OCI-LY7 (cell line): ENCODE measurements at regions not wholly inside any gene's neighbourhood (a gene's known extent, or its start where the extent isn't known, plus 50 kb on each side); places are given as distances from the start of the nearest gene placed in this dataset.

Source experiments
- BruUV-seq: library from RNA; stranded (reverse); fragments of 400-500 nt; replicated peaks from 2 replicates; lab custom pipeline; 2021; lab: Mats Ljungman, UMichigan
- CTCF ChIA-PET: fragments of 300-600 bp; sonication (Branson Sonifier 250); formaldehyde crosslinking; loops from one replicate; lab custom pipeline; 2022; ENCODE audit warnings: antibody characterized with exemption; ENCODE audit not compliant: unreplicated experiment; lab: Charles Lee
- POLR2A ChIA-PET: fragments of 300-600 bp; sonication (Branson Sonifier 250); formaldehyde crosslinking; loops from one replicate; lab custom pipeline; 2022; ENCODE audit warnings: antibody characterized with exemption; lab: Charles Lee
- DNase-seq: peaks from one replicate; pipeline ENCODE4 v3.0.0-alpha.2; 2015; ENCODE audit warnings: low spot score
- H2AFZ ChIP-seq: fragments of 200-600 bp; sonication (generic), shearing (Covaris generic); 2 replicates; pipeline ENCODE4 v1.6.1; 2014; ENCODE audit warnings: mild to moderate bottlenecking, antibody characterized with exemption, low read length, moderate library complexity
- H3K27ac ChIP-seq: fragments of 200-600 bp; sonication (generic); 2 replicates; pipeline ENCODE4 v1.5.1; 2014; ENCODE audit warnings: mixed run types, low read depth, mild to moderate bottlenecking, moderate library complexity, low read length, inconsistent platforms; ENCODE audit not compliant: poor library complexity, severe bottlenecking
- H3K36me3 ChIP-seq: fragments of 200-600 bp; sonication (generic); 2 replicates; pipeline ENCODE4 v1.6.1; 2014; ENCODE audit warnings: mild to moderate bottlenecking, antibody characterized with exemption, low read length, moderate library complexity, mixed read lengths; ENCODE audit not compliant: insufficient read depth
- H3K4me1 ChIP-seq: fragments of 200-600 bp; sonication (generic); 2 replicates; pipeline ENCODE4 v1.5.1; 2014; ENCODE audit warnings: mild to moderate bottlenecking, low read length; ENCODE audit not compliant: insufficient read depth, poor library complexity, severe bottlenecking
- H3K4me2 ChIP-seq: fragments of 200-600 bp; sonication (generic); 2 replicates; pipeline ENCODE4 v1.6.1; 2014; ENCODE audit warnings: mild to moderate bottlenecking, low read length
- H3K4me3 ChIP-seq: fragments of 200-600 bp; sonication (generic); 2 replicates; pipeline ENCODE4 v1.5.1; 2014; ENCODE audit warnings: mild to moderate bottlenecking, low read depth, low read length; ENCODE audit not compliant: poor library complexity, severe bottlenecking
- H3K79me2 ChIP-seq: fragments of 200-600 bp; sonication (generic); 2 replicates; pipeline ENCODE4 v1.6.1; 2016; ENCODE audit warnings: low read depth, mild to moderate bottlenecking, low read length, moderate library complexity, mixed read lengths; ENCODE audit not compliant: insufficient read depth
- H3K9me2 ChIP-seq: fragments of 200-600 bp; sonication (generic); 2 replicates; pipeline ENCODE4 v1.6.1; 2016; ENCODE audit warnings: mild to moderate bottlenecking, low read length, mixed read lengths; ENCODE audit not compliant: insufficient read depth
- H3K9me3 ChIP-seq: fragments of 200-600 bp; sonication (generic); 2 replicates; pipeline ENCODE4 v1.6.1; 2014; ENCODE audit warnings: mild to moderate bottlenecking, mixed run types, low read length, mixed read lengths
- H4K20me1 ChIP-seq: fragments of 200-600 bp; sonication (generic); 2 replicates; pipeline ENCODE4 v1.6.1; 2014; ENCODE audit warnings: mild to moderate bottlenecking, antibody characterized with exemption, low read length, moderate library complexity, mixed read lengths; ENCODE audit not compliant: insufficient read depth
- EZH2phosphoT487 ChIP-seq: fragments of 200-600 bp; sonication (generic); IDR thresholded peaks from 2 replicates; pipeline ENCODE4 v1.6.1; 2018; ENCODE audit warnings: low read depth, borderline replicate concordance, mild to moderate bottlenecking, mixed run types, antibody characterized with exemption, low read length, moderate library complexity, mixed read lengths
- intact Hi-C: fragments of 100-400 bp; cut with micrococcal nuclease; formaldehyde crosslinking; loops from one replicate; pipeline ENCODE4 v1.10.0; 2022; ENCODE audit not compliant: unreplicated experiment
- TF ChIP-seq, protein P1 (sequence below): fragments of 200-600 bp; sonication (generic); conservative IDR thresholded peaks from 2 replicates; pipeline ENCODE4 v1.5.1; 2014; ENCODE audit warnings: mild to moderate bottlenecking, antibody characterized with exemption, low read length, moderate library complexity, mixed read lengths

- no peaks in the 10 kb centered on the region for H3K9me2 ChIP-seq
- H3K4me2 ChIP-seq, result no peak overlapping the region
- no peak for DNase-seq
- H3K36me3 ChIP-seq, result no peaks in the 10 kb centered on the region
- H3K79me2 ChIP-seq, result no peaks in the 10 kb centered on the region
- CTCF ChIA-PET, result no interaction called here
- TF ChIP-seq EZH2phosphoT487, result no peak
- TF ChIP-seq, protein P1, sequence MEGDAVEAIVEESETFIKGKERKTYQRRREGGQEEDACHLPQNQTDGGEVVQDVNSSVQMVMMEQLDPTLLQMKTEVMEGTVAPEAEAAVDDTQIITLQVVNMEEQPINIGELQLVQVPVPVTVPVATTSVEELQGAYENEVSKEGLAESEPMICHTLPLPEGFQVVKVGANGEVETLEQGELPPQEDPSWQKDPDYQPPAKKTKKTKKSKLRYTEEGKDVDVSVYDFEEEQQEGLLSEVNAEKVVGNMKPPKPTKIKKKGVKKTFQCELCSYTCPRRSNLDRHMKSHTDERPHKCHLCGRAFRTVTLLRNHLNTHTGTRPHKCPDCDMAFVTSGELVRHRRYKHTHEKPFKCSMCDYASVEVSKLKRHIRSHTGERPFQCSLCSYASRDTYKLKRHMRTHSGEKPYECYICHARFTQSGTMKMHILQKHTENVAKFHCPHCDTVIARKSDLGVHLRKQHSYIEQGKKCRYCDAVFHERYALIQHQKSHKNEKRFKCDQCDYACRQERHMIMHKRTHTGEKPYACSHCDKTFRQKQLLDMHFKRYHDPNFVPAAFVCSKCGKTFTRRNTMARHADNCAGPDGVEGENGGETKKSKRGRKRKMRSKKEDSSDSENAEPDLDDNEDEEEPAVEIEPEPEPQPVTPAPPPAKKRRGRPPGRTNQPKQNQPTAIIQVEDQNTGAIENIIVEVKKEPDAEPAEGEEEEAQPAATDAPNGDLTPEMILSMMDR, result no peak
- H3K9me3 ChIP-seq, result no peaks in the 10 kb centered on the region
- H4K20me1 ChIP-seq, result no peaks in the 10 kb centered on the region
- no peaks in the 10 kb centered on the region for H3K4me1 ChIP-seq
- no TSS peak for BruUV-seq
- intact Hi-C loops, result no loop called here
- no peak overlapping the region for H2AFZ ChIP-seq
- no peak overlapping the region for H3K4me3 ChIP-seq
- H3K27ac ChIP-seq, result no peak overlapping the region
- POLR2A ChIA-PET, result interaction anchor here (0.5 kb wide), 1 partner anchor 41 kb away, joined by 3 read pairs; no protein-coding TSS in a partner anchor
Observed at GRCh38 chr2:234722176-234722575, 225.3 kb upstream of the ARL4C start.

DNA sequence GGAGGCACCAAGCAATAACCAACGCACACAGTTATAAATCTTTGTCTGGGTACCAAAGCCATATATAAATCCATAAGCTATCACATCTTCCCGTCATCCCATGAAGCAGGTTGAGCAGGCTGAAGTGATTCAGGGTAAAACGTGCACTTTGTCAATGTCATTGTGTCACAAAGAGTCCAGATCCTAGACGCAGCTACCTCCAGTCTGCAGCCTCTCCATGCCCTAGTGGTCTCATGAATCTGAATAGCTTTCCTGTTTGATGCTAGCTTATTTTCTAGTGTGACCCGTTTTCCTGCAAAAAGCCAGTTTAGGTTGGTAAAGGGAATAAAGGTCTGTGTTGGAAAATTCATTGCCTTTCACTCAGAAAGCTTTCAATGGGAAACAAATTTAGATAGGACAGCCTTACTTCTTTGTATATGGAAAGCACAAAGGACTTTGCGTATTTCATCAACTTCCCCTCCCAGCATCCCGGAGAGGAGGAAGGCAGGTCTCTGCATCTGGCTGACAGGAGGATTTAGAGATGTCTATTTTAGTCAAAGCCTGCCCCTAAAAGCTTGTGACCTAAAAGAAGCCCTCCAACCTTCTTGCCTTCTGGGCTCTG, 222.3 kb upstream of the ARL4C start:
- no peak overlapping the region for H2AFZ ChIP-seq
- H3K4me2 ChIP-seq, result no peak overlapping the region
- H3K9me2 ChIP-seq, result no peaks in the 10 kb centered on the region
- CTCF ChIA-PET, result no interaction called here
- TF ChIP-seq, protein P1, result no peak
- TF ChIP-seq EZH2phosphoT487, result no peak
- H3K9me3 ChIP-seq, result no peaks in the 10 kb centered on the region
- H3K27ac ChIP-seq, result no peak overlapping the region
- H3K79me2 ChIP-seq, result no peaks in the 10 kb centered on the region
- intact Hi-C loops, result no loop called here
- no peak for DNase-seq
- BruUV-seq, result no TSS peak
- H4K20me1 ChIP-seq, result no peaks in the 10 kb centered on the region
- H3K36me3 ChIP-seq, result no peaks in the 10 kb centered on the region
- H3K4me1 ChIP-seq, result no peaks in the 10 kb centered on the region
- POLR2A ChIA-PET, result no interaction called here
- no peak overlapping the region for H3K4me3 ChIP-seq

DNA sequence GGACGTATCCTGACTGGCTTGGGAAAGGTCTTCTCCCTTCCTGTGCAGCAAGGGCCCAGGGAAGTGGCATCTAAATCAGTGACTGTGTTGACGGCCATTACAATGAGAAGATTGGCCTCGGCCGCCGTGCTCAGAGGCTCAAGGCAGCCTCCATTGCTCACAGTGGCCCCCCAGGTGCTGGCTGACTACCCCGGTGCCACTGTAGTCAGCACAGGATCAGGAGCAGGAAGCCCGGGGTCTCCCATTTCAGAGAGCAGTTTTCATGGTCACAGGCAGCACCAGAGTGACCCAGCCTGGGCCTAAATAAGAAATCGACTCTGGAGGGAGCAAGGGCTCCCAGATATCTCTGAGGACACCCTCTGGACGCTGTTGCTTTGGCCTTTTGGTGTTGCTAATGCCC, 219.4 kb upstream of the ARL4C start:
- POLR2A ChIA-PET, result no interaction called here
- CTCF ChIA-PET, result no interaction called here
- intact Hi-C loops, result no loop called here

More for the DNA sequence above, 219.4 kb upstream of the ARL4C start:
- Histone ChIP-seq H3K4me1 (no peaks in the 10 kb centered on the region), H2AFZ (no peak overlapping the region), H3K4me3 (no peak overlapping the region), H3K9me3 (no peaks in the 10 kb centered on the region), H3K79me2 (no peaks in the 10 kb centered on the region), H3K9me2 (no peaks in the 10 kb centered on the region), H3K27ac (no peak overlapping the region), H3K36me3 (no peaks in the 10 kb centered on the region), H4K20me1 (no peaks in the 10 kb centered on the region), H3K4me2 (no peak overlapping the region)
- TF ChIP-seq, protein P1, result no peak
- no peak for TF ChIP-seq EZH2phosphoT487
- no peak for DNase-seq
- no TSS peak for BruUV-seq
